GM12878 (cell line): ENCODE measurements at regions not wholly inside any gene's neighbourhood (a gene's known extent, or its start where the extent isn't known, plus 50 kb on each side); places are given as distances from the start of the nearest gene placed in this dataset.

Experiments
- CTCF ChIP-seq, 3 experiments: IDR thresholded peaks in 2 of 3; conservative IDR thresholded peaks in 1 of 3; 2 replicates each; pipeline ENCODE4 v1.5.1; 2011; ENCODE audit warnings: low read depth in 3 of 3, low read length in 3 of 3, mild to moderate bottlenecking in 3 of 3, control low read depth in 2 of 3, moderate library complexity in 2 of 3, inconsistent platforms in 1 of 3, mixed read lengths in 1 of 3; ENCODE audit not compliant: control insufficient read depth in 2 of 3, insufficient read depth in 1 of 3; ENCODE audit errors: extremely low read depth in 1 of 3
- EP300 ChIP-seq, 2 experiments: fragments of 150-350 bp in 1 of 2; IDR thresholded peaks; 2 replicates each; pipeline ENCODE4 v1.6.1; 2011 to 2012; ENCODE audit warnings: low read depth in 2 of 2, low read length in 2 of 2, borderline replicate concordance in 1 of 2, improper control_type of control experiment in 1 of 2, inconsistent platforms in 1 of 2; ENCODE audit not compliant: control insufficient read depth in 1 of 2
- MYC ChIP-seq: IDR thresholded peaks from 2 replicates; pipeline ENCODE4 v1.6.1; 2011; ENCODE audit warnings: mild to moderate bottlenecking, low read length, moderate library complexity, inconsistent platforms; ENCODE audit not compliant: insufficient read depth, insufficient replicate concordance, insufficient read length, severe bottlenecking
- PAX8 ChIP-seq: fragments of 450-650 bp; IDR thresholded peaks from 2 replicates; pipeline ENCODE4 v1.6.1; 2017; ENCODE audit warnings: mild to moderate bottlenecking, moderate library complexity
- POLR2AphosphoS5 ChIP-seq: IDR thresholded peaks from 2 replicates; pipeline ENCODE4 v1.6.1; 2011; ENCODE audit warnings: mild to moderate bottlenecking, low read length, inconsistent platforms
- REST ChIP-seq: IDR thresholded peaks from 2 replicates; pipeline ENCODE4 v1.6.1; 2012; ENCODE audit warnings: mild to moderate bottlenecking, low read depth, low read length
- TCF12 ChIP-seq: IDR thresholded peaks from 2 replicates; pipeline ENCODE4 v1.6.1; 2011; ENCODE audit warnings: low read depth, mild to moderate bottlenecking, low read length

- no peak for TF ChIP-seq TCF12
- no peak for TF ChIP-seq REST
- TF ChIP-seq POLR2AphosphoS5, result no peak
- no peak for TF ChIP-seq CTCF (IDR thresholded peaks at IDR 0.05 in 2 of 3, conservative IDR thresholded peaks at IDR 0.05 in 1 of 3; ENCODE audit: control insufficient read depth in 2 of 3, extremely low read depth in 1 of 3, insufficient read depth in 1 of 3, low read depth in 3 of 3, low read length in 3 of 3)
- no peak for TF ChIP-seq PAX8
- no peak for TF ChIP-seq MYC
- no peak for TF ChIP-seq EP300 (IDR thresholded peaks at IDR 0.05; ENCODE audit: borderline replicate concordance in 1 of 2, control insufficient read depth in 1 of 2, low read depth in 2 of 2, low read length in 2 of 2)
Measured at GRCh38 chr18:71743634-71744033, 800.5 kb downstream of the CBLN2 start.
